Endothelial cell of umbilical vein (primary cell): ENCODE measurements at regions not wholly inside any gene's neighbourhood (a gene's known extent, or its start where the extent isn't known, plus 50 kb on each side); places are given as distances from the start of the nearest gene placed in this dataset.

Source experiments
- BruUV-seq: library from RNA; stranded (reverse); fragments of 400-500 nt; replicated peaks from 2 replicates; lab custom pipeline; 2021; lab: Mats Ljungman, UMichigan
- CTCF ChIA-PET: fragments of 300-600, 350-600 bp; sonication (Branson Sonifier 250); formaldehyde crosslinking; loops from one replicate; lab custom pipeline; 2021; ENCODE audit warnings: antibody characterized with exemption, inconsistent platforms; lab: Charles Lee
- POLR2A ChIA-PET: fragments of 300-600, 350-600 bp; sonication (Branson Sonifier 250); formaldehyde crosslinking; loops from one replicate; lab custom pipeline; 2021; ENCODE audit warnings: antibody characterized with exemption, inconsistent platforms; lab: Charles Lee
- DNase-seq: peaks from one replicate; pipeline ENCODE4 v3.0.0-alpha.2; 2011; ENCODE audit warnings: low read depth, low spot score
- FAIRE-seq: peaks from 2 replicates; lab custom pipeline; 2011; peaks lifted over from hg19 to GRCh38; lab: Jason Lieb, UNC
- H2AFZ ChIP-seq: 2 replicates; pipeline ENCODE4 v1.6.0; 2012; ENCODE audit warnings: low read depth, low read length, control low read depth, inconsistent platforms
- H3K27ac ChIP-seq: 2 replicates; pipeline ENCODE4 v1.5.1; 2011; ENCODE audit warnings: low read depth, mild to moderate bottlenecking, control low read depth, low read length, moderate library complexity; ENCODE audit not compliant: insufficient read depth
- H3K27me3 ChIP-seq, 2 experiments: 2 replicates each; pipeline versions ENCODE4 v1.6.0 to v1.6.1; 2011; ENCODE audit warnings: low read length in 2 of 2, mixed read lengths in 1 of 2; ENCODE audit not compliant: control insufficient read depth in 2 of 2, insufficient read depth in 2 of 2
- H3K36me3 ChIP-seq, 2 experiments: 2 replicates in 1 of 2; 3 replicates in 1 of 2; pipeline ENCODE4 v1.5.1; 2011; ENCODE audit warnings: low read length in 2 of 2, mild to moderate bottlenecking in 1 of 2, moderate library complexity in 1 of 2; ENCODE audit not compliant: control insufficient read depth in 2 of 2, insufficient read depth in 2 of 2; ENCODE audit errors: extremely low read depth in 1 of 2
- H3K4me1 ChIP-seq: 3 replicates; pipeline ENCODE4 v1.5.1; 2011; ENCODE audit warnings: mild to moderate bottlenecking, low read length; ENCODE audit not compliant: control insufficient read depth, insufficient read depth; ENCODE audit errors: extremely low read depth
- H3K4me2 ChIP-seq: 2 replicates; pipeline ENCODE4 v1.6.1; 2011; ENCODE audit warnings: low read length, control low read depth, mixed read lengths; ENCODE audit not compliant: insufficient read depth
- H3K4me3 ChIP-seq, 3 experiments: fragments of 200-600 bp in 1 of 3; sonication (generic), shearing (Covaris generic) in 1 of 3; replicated peaks in 1 of 3; 2 replicates each; pipeline ENCODE4 v1.5.1; 2011 to 2016; ENCODE audit warnings: control low read depth in 3 of 3, low read length in 3 of 3, mild to moderate bottlenecking in 2 of 3, inconsistent platforms in 1 of 3, low read depth in 1 of 3, moderate library complexity in 1 of 3; ENCODE audit not compliant: insufficient read depth in 1 of 3
- H3K79me2 ChIP-seq: 2 replicates; pipeline ENCODE4 v1.6.0; 2012; ENCODE audit warnings: low read length, inconsistent platforms; ENCODE audit not compliant: control insufficient read depth, insufficient read depth
- H3K9ac ChIP-seq: replicated peaks from 2 replicates; pipeline ENCODE3; 2011; ENCODE audit warnings: low read length, control low read depth; ENCODE audit not compliant: insufficient read depth; ENCODE audit errors: extremely low read depth
- H3K9me1 ChIP-seq: replicated peaks from 3 replicates; pipeline ENCODE4 v1.6.0; 2011; ENCODE audit warnings: mild to moderate bottlenecking, low read length; ENCODE audit not compliant: control insufficient read depth, insufficient read depth; ENCODE audit errors: extremely low read depth
- H3K9me3 ChIP-seq: replicated peaks from 2 replicates; pipeline ENCODE4 v1.5.1; 2012; ENCODE audit warnings: low read length, inconsistent platforms; ENCODE audit not compliant: control insufficient read depth, insufficient read depth
- H4K20me1 ChIP-seq: replicated peaks from 2 replicates; pipeline ENCODE3; 2011; ENCODE audit warnings: mild to moderate bottlenecking, low read length; ENCODE audit not compliant: control insufficient read depth, insufficient read depth; ENCODE audit errors: extremely low read depth
- EZH2 ChIP-seq: IDR thresholded peaks from 2 replicates; pipeline ENCODE4 v1.6.1; 2012; ENCODE audit warnings: borderline replicate concordance, low read depth, mild to moderate bottlenecking, moderate library complexity, low read length, inconsistent platforms; ENCODE audit not compliant: severe bottlenecking
- FOS ChIP-seq: IDR thresholded peaks from 2 replicates; pipeline ENCODE4 v1.6.1; 2011; ENCODE audit warnings: mild to moderate bottlenecking, low read length, moderate library complexity, borderline replicate concordance; ENCODE audit not compliant: insufficient read depth
- GATA2 ChIP-seq: IDR thresholded peaks from 2 replicates; pipeline ENCODE4 v1.7.0; 2011; ENCODE audit warnings: low read depth, mild to moderate bottlenecking, moderate library complexity, mixed read lengths, low read length; ENCODE audit not compliant: insufficient read length, insufficient read depth
- JUN ChIP-seq: IDR thresholded peaks from 2 replicates; pipeline ENCODE4 v1.6.1; 2011; ENCODE audit warnings: borderline replicate concordance, low read depth; ENCODE audit not compliant: insufficient read length, insufficient read depth
- MAX ChIP-seq: IDR thresholded peaks from 2 replicates; pipeline ENCODE4 v1.6.1; 2011; ENCODE audit not compliant: insufficient read depth, insufficient read length
- MYC ChIP-seq: IDR thresholded peaks from one replicate; pipeline ENCODE4 v1.6.1; 2011; ENCODE audit warnings: mild to moderate bottlenecking, low read depth, low read length
- POLR2A ChIP-seq: IDR thresholded peaks from 2 replicates; pipeline ENCODE4 v1.6.1; 2012; ENCODE audit warnings: low read depth, mild to moderate bottlenecking, control low read depth, low read length
- POLR2AphosphoS5 ChIP-seq: IDR thresholded peaks from 2 replicates; pipeline ENCODE4 v1.6.1; 2012; ENCODE audit warnings: low read depth, mild to moderate bottlenecking, control low read depth, low read length, moderate library complexity; ENCODE audit not compliant: insufficient read depth
- dilution Hi-C: fragments of 300-500 bp; cut with MboI; formaldehyde crosslinking; loops from one replicate; pipeline ENCODE4 v1.15.0; 2019; ENCODE audit warnings: low sequenced_read_pairs; ENCODE audit not compliant: extremely low pct_ligation_motif_present
- intact Hi-C: fragments of 100-400 bp; cut with micrococcal nuclease; formaldehyde crosslinking; loops from one replicate; pipeline ENCODE4 v1.10.0; 2022
- TF ChIP-seq, protein P1 (sequence below), 2 donors: IDR thresholded peaks; 1 replicate in 1 of 2; 2 replicates in 1 of 2; pipeline ENCODE4 v1.5.1; 2011; ENCODE audit warnings: low read length in 2 of 2, mild to moderate bottlenecking in 2 of 2, moderate library complexity in 2 of 2, control low read depth in 1 of 2, inconsistent platforms in 1 of 2, low read depth in 1 of 2; ENCODE audit not compliant: insufficient read depth in 1 of 2; ENCODE audit errors: extremely low read depth in 1 of 2

DNA sequence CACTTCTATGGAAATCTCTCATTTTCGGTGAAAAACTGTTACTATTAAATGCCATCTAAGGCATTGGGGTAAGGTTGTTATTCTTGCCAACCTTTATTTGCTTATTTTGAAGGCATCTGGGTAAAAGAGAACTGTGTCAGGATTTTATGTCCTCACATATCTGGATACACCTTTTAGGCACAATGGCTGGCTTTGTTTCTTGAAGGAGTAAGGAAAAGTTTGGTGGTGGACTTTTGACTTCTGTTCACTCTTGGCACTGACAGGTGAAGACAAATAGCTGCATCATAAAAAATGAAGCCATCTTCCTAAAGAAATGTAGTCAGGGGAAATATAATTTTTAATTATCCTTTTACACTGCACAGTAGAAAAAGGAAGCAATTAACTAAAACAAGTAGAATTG lies 310.0 kb downstream of the CNTN3 start:
- no peak overlapping the region for H3K9ac ChIP-seq
- no peaks in the 10 kb centered on the region for H3K9me1 ChIP-seq
- no peak overlapping the region for H3K4me2 ChIP-seq
- no peak for FAIRE-seq
- H3K27ac ChIP-seq = no peak overlapping the region
- peaks cover 5% of the 10 kb centered on the region for H3K9me3 ChIP-seq
- no peak for TF ChIP-seq MYC
- TF ChIP-seq JUN = no peak
- TF ChIP-seq MAX = no peak
- TF ChIP-seq EZH2 = no peak
- TF ChIP-seq FOS = no peak
- TF ChIP-seq POLR2A = no peak
- TF ChIP-seq, protein P1, sequence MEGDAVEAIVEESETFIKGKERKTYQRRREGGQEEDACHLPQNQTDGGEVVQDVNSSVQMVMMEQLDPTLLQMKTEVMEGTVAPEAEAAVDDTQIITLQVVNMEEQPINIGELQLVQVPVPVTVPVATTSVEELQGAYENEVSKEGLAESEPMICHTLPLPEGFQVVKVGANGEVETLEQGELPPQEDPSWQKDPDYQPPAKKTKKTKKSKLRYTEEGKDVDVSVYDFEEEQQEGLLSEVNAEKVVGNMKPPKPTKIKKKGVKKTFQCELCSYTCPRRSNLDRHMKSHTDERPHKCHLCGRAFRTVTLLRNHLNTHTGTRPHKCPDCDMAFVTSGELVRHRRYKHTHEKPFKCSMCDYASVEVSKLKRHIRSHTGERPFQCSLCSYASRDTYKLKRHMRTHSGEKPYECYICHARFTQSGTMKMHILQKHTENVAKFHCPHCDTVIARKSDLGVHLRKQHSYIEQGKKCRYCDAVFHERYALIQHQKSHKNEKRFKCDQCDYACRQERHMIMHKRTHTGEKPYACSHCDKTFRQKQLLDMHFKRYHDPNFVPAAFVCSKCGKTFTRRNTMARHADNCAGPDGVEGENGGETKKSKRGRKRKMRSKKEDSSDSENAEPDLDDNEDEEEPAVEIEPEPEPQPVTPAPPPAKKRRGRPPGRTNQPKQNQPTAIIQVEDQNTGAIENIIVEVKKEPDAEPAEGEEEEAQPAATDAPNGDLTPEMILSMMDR (IDR thresholded peaks at IDR 0.05; ENCODE audit: extremely low read depth in 1 of 2, insufficient read depth in 1 of 2, low read depth in 1 of 2, low read length in 2 of 2) = no peak
- H3K4me1 ChIP-seq = no peaks in the 10 kb centered on the region
- CTCF ChIA-PET = no interaction called here
- dilution Hi-C loops = no loop called here
- BruUV-seq = no TSS peak
- intact Hi-C loops = no loop called here
- H3K4me3 ChIP-seq = no peak overlapping the region
- H3K79me2 ChIP-seq = no peaks in the 10 kb centered on the region
- H3K36me3 ChIP-seq = no peaks in the 10 kb centered on the region
- no peak overlapping the region for H2AFZ ChIP-seq
- POLR2A ChIA-PET = no interaction called here
- DNase-seq = no peak
- H3K27me3 ChIP-seq = no peaks in the 10 kb centered on the region
- H4K20me1 ChIP-seq = no peaks in the 10 kb centered on the region

DNA sequence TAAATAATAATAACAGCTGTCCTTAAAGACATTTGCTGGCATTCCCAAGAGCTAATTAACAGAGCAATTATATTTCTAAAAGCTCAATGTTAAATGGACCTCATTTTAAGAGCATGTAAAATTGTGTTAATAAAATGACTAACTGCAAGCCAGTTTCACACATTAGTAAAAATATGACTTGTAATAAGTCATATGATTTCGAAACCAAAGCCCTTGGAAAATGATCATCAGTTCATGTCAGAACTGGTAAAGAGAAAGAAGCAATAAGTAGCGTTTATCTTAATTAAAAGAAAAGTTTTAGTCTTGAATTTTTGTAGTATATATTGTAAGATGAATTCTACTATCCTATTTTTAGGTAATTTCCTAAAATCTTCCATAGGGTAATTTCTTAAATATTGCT lies 310.7 kb downstream of the CNTN3 start:
- Histone ChIP-seq H2AFZ (no peak overlapping the region), H4K20me1 (no peaks in the 10 kb centered on the region), H3K27me3 (no peaks in the 10 kb centered on the region), H3K36me3 (no peaks in the 10 kb centered on the region), H3K9ac (no peak overlapping the region), H3K4me1 (no peaks in the 10 kb centered on the region), H3K4me3 (no peak overlapping the region), H3K79me2 (no peaks in the 10 kb centered on the region), H3K27ac (no peak overlapping the region), H3K9me3 (peaks cover 5% of the 10 kb centered on the region), H3K9me1 (no peaks in the 10 kb centered on the region), H3K4me2 (no peak overlapping the region)
- BruUV-seq = no TSS peak
- dilution Hi-C loops (no loop called here), intact Hi-C loops (no loop called here)
- CTCF ChIA-PET = no interaction called here
- DNase-seq (no peak), FAIRE-seq (no peak)
- TF ChIP-seq MAX (no peak), FOS (no peak), GATA2 (no peak), POLR2A (no peak), JUN (no peak), MYC (no peak), EZH2 (no peak), POLR2AphosphoS5 (no peak)
- TF ChIP-seq, protein P1 (IDR thresholded peaks at IDR 0.05; ENCODE audit: extremely low read depth in 1 of 2, insufficient read depth in 1 of 2, low read depth in 1 of 2, low read length in 2 of 2) = no peak
- POLR2A ChIA-PET = no interaction called here
